HPDE6-E6E7 (cell line): ENCODE measurements at regions not wholly inside any gene's neighbourhood (a gene's known extent, or its start where the extent isn't known, plus 50 kb on each side); places are given as distances from the start of the nearest gene placed in this dataset.

ENCODE experiments used
- DNase-seq: peaks from one replicate; pipeline ENCODE4 v3.0.0; 2011; ENCODE audit warnings: missing footprints; ENCODE audit errors: extremely low spot score

- DNase-seq, result no peak
Measured at GRCh38 chr16:76176616-76177015, 100.6 kb upstream of the CNTNAP4 start.

- no peak for DNase-seq
Measured at GRCh38 chr16:76182041-76182635, 95.1 kb upstream of the CNTNAP4 start.

GRCh38 chr16:76183647-76184046 lies 93.6 kb upstream of the CNTNAP4 start:
- DNase-seq, result no peak

DNA sequence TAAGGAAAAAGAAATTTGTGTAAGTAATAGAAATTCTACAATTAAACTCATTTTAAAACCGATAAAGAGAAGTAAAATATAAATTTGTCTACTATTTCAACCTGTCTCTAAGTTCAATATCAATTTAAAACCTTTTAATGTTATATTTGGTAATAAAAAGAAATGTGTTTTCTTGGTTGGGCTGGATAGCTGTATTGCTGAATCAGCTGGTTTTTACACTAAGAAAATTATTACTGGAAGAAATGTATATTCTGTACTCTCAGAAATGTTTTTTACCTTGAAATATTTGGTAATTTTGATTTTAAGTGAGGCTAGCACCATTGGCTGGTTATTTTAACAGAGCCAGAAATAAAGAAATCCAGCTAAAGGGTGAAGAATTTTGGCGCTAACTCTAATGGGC lies 87.1 kb upstream of the CNTNAP4 start:
- no peak for DNase-seq

- no peak for DNase-seq
Measured at GRCh38 chr16:76190480-76190879, 86.7 kb upstream of the CNTNAP4 start.

- DNase-seq, result no peak
Measured at GRCh38 chr16:76193906-76194615, 83.1 kb upstream of the CNTNAP4 start.

DNA sequence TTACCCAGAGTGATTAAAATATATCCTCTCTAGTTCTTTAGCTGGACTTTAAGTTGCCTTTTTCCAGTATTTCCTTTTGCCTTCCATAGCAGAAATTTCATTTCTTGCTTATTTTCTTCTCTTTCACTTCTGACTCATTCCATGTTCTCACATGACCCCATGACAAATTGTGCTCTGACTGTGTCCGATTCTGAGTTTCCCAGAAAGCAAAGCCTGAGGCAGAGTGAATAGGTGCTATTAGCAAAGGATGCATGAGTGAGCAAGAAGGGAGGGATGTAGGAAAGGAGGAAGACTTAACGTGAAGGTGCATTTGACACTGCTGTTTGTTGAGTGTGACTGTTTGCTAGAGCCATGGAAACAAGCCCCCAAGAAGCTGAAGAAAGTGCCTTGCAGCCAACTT lies 82.6 kb upstream of the CNTNAP4 start:
- DNase-seq, result peak; percentile 21

DNA sequence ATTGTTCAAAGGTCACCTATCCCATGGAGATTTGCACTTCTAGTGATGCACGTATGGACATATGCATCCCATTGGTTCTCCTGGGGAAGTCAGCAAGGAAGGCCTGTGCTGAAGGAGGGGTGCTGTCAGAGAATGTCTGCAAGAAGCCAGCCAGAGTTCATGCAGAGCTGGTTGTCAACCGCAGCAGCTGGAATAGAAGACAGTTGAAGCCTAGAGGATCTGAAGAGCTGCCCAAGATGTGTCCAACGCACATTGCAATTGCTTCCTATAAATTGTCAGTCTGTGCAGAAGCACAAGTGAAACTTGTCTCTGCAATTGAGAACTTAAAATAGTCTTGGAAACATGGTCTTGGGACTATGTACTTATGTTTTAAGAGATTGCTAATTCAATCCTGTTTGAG lies 82.1 kb upstream of the CNTNAP4 start:
- DNase-seq, result no peak

DNA sequence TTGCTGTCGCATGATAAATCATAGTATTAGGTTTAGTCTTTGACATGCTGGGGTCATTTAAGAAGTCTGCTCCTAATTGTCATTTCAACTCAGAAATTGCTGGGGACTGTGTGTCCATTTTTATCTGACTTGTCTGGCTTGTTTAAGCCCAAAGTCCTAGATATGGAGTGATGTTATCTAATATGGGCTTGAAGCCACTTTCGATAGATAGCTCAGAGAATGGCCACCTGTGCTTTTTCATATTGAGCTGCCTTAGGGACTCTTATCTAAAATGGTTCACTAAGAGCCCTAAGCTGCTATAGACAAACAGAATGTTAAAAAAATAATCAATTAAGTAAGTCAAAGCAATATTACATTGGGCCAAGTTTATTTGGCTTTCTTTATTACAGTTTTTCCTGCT lies 81.6 kb upstream of the CNTNAP4 start:
- no peak for DNase-seq

DNA sequence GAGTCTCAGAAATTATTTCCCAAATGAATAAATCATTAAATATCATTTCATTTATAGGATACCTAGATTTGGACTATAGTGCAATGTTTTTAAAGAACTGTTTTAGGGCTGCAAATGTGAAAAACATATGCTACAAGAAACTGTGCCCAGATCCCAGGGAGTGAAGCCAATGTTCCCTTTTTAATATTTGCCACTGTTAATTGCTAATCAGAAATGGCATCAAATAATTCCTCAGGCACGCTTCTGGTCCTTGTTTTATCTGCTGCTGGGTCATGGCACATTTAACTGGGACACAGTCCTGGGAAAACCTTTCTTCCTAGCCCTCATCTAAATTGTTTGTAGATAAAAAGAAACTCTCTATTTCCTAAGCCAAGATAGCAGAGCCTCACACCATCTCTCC lies 79.3 kb upstream of the CNTNAP4 start:
- DNase-seq, result no peak

DNA sequence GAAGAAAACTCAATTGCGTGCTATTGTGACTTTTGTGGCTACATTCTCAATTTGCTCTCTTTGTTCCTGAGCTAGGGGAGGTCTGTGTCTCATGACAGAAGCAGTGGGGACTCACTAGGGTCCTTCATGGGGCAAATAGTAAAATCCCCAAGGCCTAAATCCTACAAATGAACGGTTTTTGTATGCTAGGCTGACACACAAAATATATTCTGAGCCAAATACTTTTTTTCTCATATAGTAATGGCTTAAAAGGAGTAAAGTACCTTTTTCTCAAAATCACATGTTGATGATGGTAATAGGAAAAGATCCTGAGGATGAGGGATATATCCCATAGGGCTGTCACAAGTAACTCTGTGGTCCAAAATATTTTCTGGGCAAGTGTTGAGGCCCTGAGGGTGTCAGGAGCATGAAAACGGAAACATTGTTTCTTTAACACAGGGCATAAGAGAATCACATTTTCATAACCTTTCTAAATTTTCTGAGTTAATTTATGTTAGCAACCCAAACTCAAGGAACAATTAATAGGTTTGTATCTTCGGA lies 77.5 kb upstream of the CNTNAP4 start:
- no peak for DNase-seq

DNA sequence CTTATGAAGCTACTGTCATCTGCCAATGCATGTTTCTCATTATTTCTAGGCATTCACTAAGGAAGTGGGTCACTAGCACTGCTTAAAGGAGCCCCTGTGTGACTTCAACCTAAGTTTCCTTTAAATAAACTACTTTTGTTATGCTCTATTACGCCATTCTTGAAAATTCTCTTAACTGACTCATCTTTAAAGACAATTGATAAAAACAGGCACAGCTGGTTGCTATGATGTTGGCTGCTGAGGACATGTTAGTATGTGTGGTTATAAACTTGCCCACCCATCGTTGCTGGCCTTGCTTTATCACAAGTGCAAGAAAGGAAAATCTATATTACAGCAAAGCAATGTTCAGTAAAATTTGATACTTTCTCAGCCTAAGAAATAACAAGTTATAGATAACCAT lies 75.8 kb upstream of the CNTNAP4 start:
- DNase-seq, result no peak

DNA sequence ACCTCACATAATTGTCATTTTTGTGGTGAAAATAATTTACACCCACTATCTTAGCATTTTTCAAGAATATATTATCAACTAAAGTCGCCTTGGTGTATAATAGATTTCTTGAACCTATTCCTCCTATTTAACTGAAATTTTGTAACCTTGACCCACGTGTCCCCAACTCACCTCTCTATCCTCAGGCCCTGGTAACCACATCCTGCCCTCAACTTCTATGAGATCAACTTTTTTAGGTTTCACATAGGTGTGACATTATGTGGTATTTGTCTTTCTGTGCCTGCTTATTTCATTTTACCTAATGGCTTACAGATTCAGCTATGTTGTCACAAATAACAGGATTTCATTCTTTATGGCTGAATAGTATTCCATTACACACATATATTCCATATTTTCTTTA lies 73.0 kb upstream of the CNTNAP4 start:
- no peak for DNase-seq

DNA sequence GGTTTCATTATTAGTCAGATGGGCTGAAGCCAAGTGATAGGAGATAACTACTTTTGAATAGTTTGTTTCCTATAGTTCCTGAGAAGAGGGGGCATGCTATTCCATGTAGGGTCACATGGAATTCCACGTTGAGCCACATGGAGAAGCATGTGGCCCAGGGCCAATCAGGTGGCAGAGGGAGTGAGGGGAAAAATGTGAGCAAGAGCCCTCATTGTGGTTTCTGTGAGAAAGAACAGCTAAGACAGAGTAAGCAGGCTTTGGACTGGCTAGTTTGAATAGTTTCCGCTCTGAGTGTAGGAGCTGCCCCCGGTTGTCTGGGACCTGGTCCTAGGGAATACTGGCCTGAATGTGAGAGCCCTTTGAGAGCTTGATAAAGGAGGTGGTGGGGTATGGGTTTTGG lies 69.9 kb upstream of the CNTNAP4 start:
- no peak for DNase-seq

DNA sequence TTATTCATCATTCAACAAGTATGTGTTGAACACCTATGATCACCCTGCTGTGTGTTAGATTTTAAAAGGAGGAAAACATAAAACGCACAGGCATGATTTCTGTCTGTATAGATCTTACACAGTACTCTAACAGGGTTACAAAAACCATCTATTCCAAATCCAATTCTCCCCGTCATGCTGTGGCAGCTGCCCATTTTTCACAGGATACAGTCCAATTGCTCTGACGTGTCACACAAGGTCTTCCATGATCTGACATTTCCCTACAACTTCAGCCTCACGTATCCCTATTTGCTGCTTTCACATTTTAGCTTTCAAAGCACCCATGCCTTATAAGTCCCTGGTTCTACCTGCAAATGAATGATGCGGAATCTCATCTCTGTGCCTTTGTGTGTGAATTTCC lies 67.0 kb upstream of the CNTNAP4 start:
- DNase-seq, result no peak

GRCh38 chr16:76213860-76214259 lies 63.3 kb upstream of the CNTNAP4 start:
- no peak for DNase-seq

GRCh38 chr16:76214856-76215255 lies 62.3 kb upstream of the CNTNAP4 start:
- no peak for DNase-seq

DNA sequence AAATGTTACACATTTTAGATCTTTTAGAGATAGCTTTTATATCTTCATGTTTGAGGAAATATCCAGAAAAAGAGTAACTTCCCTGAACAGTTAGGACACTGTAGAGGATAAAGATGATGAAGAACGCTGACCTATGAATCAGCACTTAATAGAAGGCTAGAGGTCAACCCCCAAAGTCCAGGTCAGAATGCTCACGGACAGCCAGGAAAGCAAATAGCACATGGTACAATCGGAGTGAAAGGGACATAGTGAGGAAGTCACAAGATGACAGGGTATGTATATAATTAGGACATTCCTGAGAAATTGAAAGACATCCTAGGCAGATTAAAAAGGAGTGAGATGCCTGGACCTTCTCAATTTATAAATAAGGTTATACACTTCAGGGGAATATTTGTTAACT lies 55.1 kb upstream of the CNTNAP4 start:
- DNase-seq, result no peak

DNA sequence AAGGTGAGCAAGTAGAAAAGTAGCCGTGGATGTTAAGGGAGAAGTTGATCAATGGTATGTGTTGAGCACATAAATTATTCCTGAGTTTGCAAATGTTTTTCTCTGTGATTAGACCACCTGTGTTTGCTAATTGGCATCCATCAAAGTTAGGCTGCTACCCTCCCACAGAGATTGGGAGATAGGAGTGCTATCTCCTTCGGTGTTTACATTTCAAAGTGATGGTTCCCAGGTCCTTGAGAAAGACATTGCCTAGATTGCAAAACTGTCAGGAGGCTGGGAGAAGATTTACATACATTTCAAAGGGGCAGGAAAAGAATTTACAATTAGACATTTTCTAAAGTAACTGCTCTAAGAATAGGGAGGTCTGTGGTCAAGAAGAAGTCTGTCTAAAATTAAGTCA lies 54.3 kb upstream of the CNTNAP4 start:
- DNase-seq, result no peak

DNA sequence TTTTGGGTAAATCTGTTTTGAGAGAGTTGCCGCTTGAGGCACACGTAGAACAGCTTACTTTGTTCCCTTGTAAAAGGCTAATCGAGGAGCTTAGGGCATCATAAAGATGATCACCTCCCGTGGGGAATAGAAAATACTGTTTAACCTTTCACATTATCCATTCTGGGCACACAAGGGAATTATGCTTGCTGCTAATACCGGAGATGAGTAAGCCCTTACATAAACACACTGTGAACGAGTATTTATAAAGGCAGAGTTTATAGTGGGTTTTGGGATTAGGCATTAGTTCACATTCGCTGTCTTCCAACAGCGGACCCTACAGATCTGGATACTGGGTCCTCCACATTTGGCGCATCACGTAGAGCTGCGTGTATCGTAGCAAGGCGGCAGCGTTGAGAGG lies 51.2 kb upstream of the CNTNAP4 start:
- DNase-seq, result no peak

- DNase-seq, result no peak
Measured at GRCh38 chr16:76226481-76226880, 50.7 kb upstream of the CNTNAP4 start.
